Panc1 (cell line): ENCODE measurements at regions not wholly inside any gene's neighbourhood (a gene's known extent, or its start where the extent isn't known, plus 50 kb on each side); places are given as distances from the start of the nearest gene placed in this dataset.

Experiments
- ATAC-seq: fragments of 200-7000 bp; cut with Tn5 transposase; 2 replicates; pipeline ENCODE4 v1.9.1; 2020; ENCODE audit warnings: mild to moderate bottlenecking, moderate library complexity
- BruUV-seq: library from RNA; stranded (reverse); fragments of 400-500 nt; replicated peaks from 2 replicates; lab custom pipeline; 2021; lab: Mats Ljungman, UMichigan
- CTCF ChIA-PET: fragments of 300-600 bp; sonication (Branson Sonifier 250); formaldehyde crosslinking; loops from one replicate; lab custom pipeline; 2022; ENCODE audit warnings: antibody characterized with exemption; lab: Charles Lee
- POLR2A ChIA-PET: fragments of 300-600 bp; sonication (Branson Sonifier 250); formaldehyde crosslinking; loops from one replicate; lab custom pipeline; 2022; ENCODE audit warnings: antibody characterized with exemption; lab: Charles Lee
- DNase-seq: peaks from one replicate; pipeline ENCODE4 v3.0.0-alpha.2; 2010; ENCODE audit warnings: low read depth, low spot score
- H3K27ac ChIP-seq: 2 replicates; pipeline ENCODE4 v1.5.1; 2011; ENCODE audit warnings: mild to moderate bottlenecking, low read length, inconsistent platforms
- H3K27me3 ChIP-seq: fragments of 200-500 bp; sonication (Bioruptor generic); 2 replicates; pipeline ENCODE4 v1.6.0; 2014; ENCODE audit warnings: low read length, inconsistent platforms; ENCODE audit not compliant: control insufficient read depth, insufficient read depth
- H3K36me3 ChIP-seq: fragments of 200-500 bp; sonication (Bioruptor generic); 2 replicates; pipeline ENCODE4 v1.5.1; 2014; ENCODE audit warnings: inconsistent platforms, mild to moderate bottlenecking, low read length, moderate library complexity; ENCODE audit not compliant: control insufficient read depth, insufficient read depth
- H3K4me1 ChIP-seq: 2 replicates; pipeline ENCODE4 v1.5.1; 2011; ENCODE audit warnings: inconsistent platforms, mild to moderate bottlenecking, low read length, moderate library complexity; ENCODE audit not compliant: control insufficient read depth, insufficient read depth
- H3K4me3 ChIP-seq, 2 experiments: 2 replicates each; pipeline ENCODE4 v1.5.1; 2011 to 2012; ENCODE audit warnings: low read depth in 2 of 2, low read length in 2 of 2, mild to moderate bottlenecking in 2 of 2, inconsistent platforms in 1 of 2, moderate library complexity in 1 of 2
- H3K9me3 ChIP-seq: fragments of 200-500 bp; sonication (Bioruptor generic); 2 replicates; pipeline ENCODE4 v1.5.1; 2014; ENCODE audit warnings: low read depth, mild to moderate bottlenecking, inconsistent platforms, low read length, moderate library complexity; ENCODE audit not compliant: control insufficient read depth, insufficient read depth
- CTCF ChIP-seq: fragments of 450-650 bp; IDR thresholded peaks from 2 replicates; pipeline ENCODE4 v1.5.1; 2017; ENCODE audit warnings: mild to moderate bottlenecking
- POLR2AphosphoS5 ChIP-seq: IDR thresholded peaks from 2 replicates; pipeline ENCODE4 v1.6.1; 2012; ENCODE audit warnings: mild to moderate bottlenecking, low read depth, low read length, moderate library complexity
- REST ChIP-seq, 2 experiments: IDR thresholded peaks; 2 replicates each; pipeline ENCODE4 v1.6.1; 2011 to 2012; ENCODE audit warnings: low read depth in 2 of 2, control low read depth in 1 of 2, low read length in 1 of 2, mild to moderate bottlenecking in 1 of 2, moderate library complexity in 1 of 2; ENCODE audit not compliant: insufficient read depth in 1 of 2
- SIN3A ChIP-seq: IDR thresholded peaks from 2 replicates; pipeline ENCODE4 v1.6.1; 2012; ENCODE audit warnings: low read depth, mild to moderate bottlenecking, low read length, moderate library complexity, borderline replicate concordance; ENCODE audit not compliant: insufficient read depth
- TCF7L2 ChIP-seq: IDR thresholded peaks from 2 replicates; pipeline ENCODE4 v1.6.1; 2011; ENCODE audit warnings: mild to moderate bottlenecking, low read depth, low read length, inconsistent platforms
- in situ Hi-C: cut with HindIII; loops from 2 replicates; pipeline ENCODE4 v1.10.0; 2016; ENCODE audit warnings: low sequenced_read_pairs, low pct_unique_long_range_greater_than_20kb
- intact Hi-C: fragments of 100-400 bp; cut with micrococcal nuclease; formaldehyde crosslinking; loops from one replicate; pipeline ENCODE4 v1.10.0; 2022; ENCODE audit not compliant: unreplicated experiment

GRCh38 chr2:118307864-118308263 is 219.6 kb downstream of the INSIG2 start:
- H3K4me1 ChIP-seq, result no peaks in the 10 kb centered on the region
- TF ChIP-seq POLR2AphosphoS5 (no peak), TCF7L2 (no peak), REST (IDR thresholded peaks at IDR 0.05; ENCODE audit: insufficient read depth in 1 of 2, low read depth in 2 of 2, low read length in 1 of 2) (no peak), CTCF (no peak), SIN3A (no peak)
- in situ Hi-C loops, result no loop called here
- H3K36me3 ChIP-seq, result no peaks in the 10 kb centered on the region
- no peak for DNase-seq
- POLR2A ChIA-PET, result no interaction called here
- H3K27ac ChIP-seq, result no peak overlapping the region
- CTCF ChIA-PET, result no interaction called here
- intact Hi-C loops, result no loop called here
- no peaks in the 10 kb centered on the region for H3K9me3 ChIP-seq
- peaks cover 4% of the 10 kb centered on the region; the same call in 1 of the 2 replicates for H3K27me3 ChIP-seq
- no peak overlapping the region for H3K4me3 ChIP-seq
- BruUV-seq, result no TSS peak
- no peak for ATAC-seq

GRCh38 chr2:118301248-118301647 is 213.0 kb downstream of the INSIG2 start:
- TF ChIP-seq SIN3A (no peak), CTCF (no peak), REST (IDR thresholded peaks at IDR 0.05; ENCODE audit: insufficient read depth in 1 of 2, low read depth in 2 of 2, low read length in 1 of 2) (no peak)
- ChIA-PET POLR2A (no interaction called here), CTCF (no interaction called here)
- H3K27ac ChIP-seq, result no peak overlapping the region
- H3K4me3 ChIP-seq, result no peak overlapping the region
- intact Hi-C loops (no loop called here), in situ Hi-C loops (no loop called here)
- H3K36me3 ChIP-seq, result no peaks in the 10 kb centered on the region
- no peaks in the 10 kb centered on the region for H3K4me1 ChIP-seq
- BruUV-seq, result no TSS peak
- DNase-seq, result no peak
- H3K9me3 ChIP-seq, result no peaks in the 10 kb centered on the region
- no peak for ATAC-seq
- no peaks in the 10 kb centered on the region for H3K27me3 ChIP-seq
